K562 (cell line): ENCODE measurements at regions not wholly inside any gene's neighbourhood (a gene's known extent, or its start where the extent isn't known, plus 50 kb on each side); places are given as distances from the start of the nearest gene placed in this dataset.

Experiments used
- ATAC-seq: fragments of 200-7000 bp; cut with Tn5 transposase; 3 replicates; pipeline ENCODE4 v1.9.1; 2020; ENCODE audit warnings: moderate library complexity
- BruUV-seq: library from RNA; stranded (reverse); fragments of 400-500 nt; replicated peaks from 2 replicates; lab custom pipeline; 2021; lab: Mats Ljungman, UMichigan
- CTCF ChIA-PET: fragments of 300-600 bp; formaldehyde crosslinking; extraction: SDS; loops from one replicate; lab custom pipeline; 2021; ENCODE audit warnings: low intra/inter-chr PET ratio; lab: Yijun Ruan, JAX
- POLR2A ChIA-PET: fragments of 300-600, 350-650 bp; sonication (Branson Sonifier 250); formaldehyde crosslinking; extraction: SDS; loops from one replicate; lab custom pipeline; 2021; ENCODE audit warnings: antibody characterized with exemption, inconsistent platforms; lab: Yijun Ruan, JAX
- DNase-seq, 4 experiments: peaks; one replicate each; pipeline versions ENCODE4 v3.0.0 to v3.0.0-alpha.2; 2011 to 2018; ENCODE audit warnings: low spot score in 3 of 4, mixed read lengths in 3 of 4; ENCODE audit errors: extremely low read depth in 1 of 4
- FAIRE-seq: peaks from 2 replicates; lab custom pipeline; 2011; peaks lifted over from hg19 to GRCh38; lab: Jason Lieb, UNC
- H2AFZ ChIP-seq: 2 replicates; pipeline ENCODE4 v1.6.0; 2011; ENCODE audit warnings: low read depth, low read length, control low read depth, inconsistent platforms
- H3K27ac ChIP-seq: fragments of 200-600 bp; 3 replicates; pipeline ENCODE4 v1.8.0; 2011; ENCODE audit warnings: low read depth, mild to moderate bottlenecking, control low read depth, inconsistent platforms, low read length, moderate library complexity, mixed read lengths; ENCODE audit errors: extremely low read depth
- H3K27me3 ChIP-seq, 2 experiments: fragments of 300-600 bp in 1 of 2; 2 replicates in 1 of 2; 3 replicates in 1 of 2; pipeline versions ENCODE4 v1.6.0 to v1.8.0; 2011; ENCODE audit warnings: inconsistent platforms in 2 of 2, low read length in 2 of 2, mild to moderate bottlenecking in 1 of 2, mixed read lengths in 1 of 2, moderate library complexity in 1 of 2; ENCODE audit not compliant: control insufficient read depth in 2 of 2, insufficient read depth in 2 of 2
- H3K36me3 ChIP-seq: fragments of 300-600 bp; 3 replicates; pipeline ENCODE4 v1.8.0; 2011; ENCODE audit warnings: mild to moderate bottlenecking, low read length, inconsistent platforms; ENCODE audit not compliant: control insufficient read depth, insufficient read depth
- H3K4me1 ChIP-seq, 2 experiments: fragments of 200-600 bp in 1 of 2; replicated peaks in 1 of 2; 2 replicates in 1 of 2; 3 replicates in 1 of 2; pipeline versions ENCODE4 v1.5.1 to v1.8.0; 2011; ENCODE audit warnings: inconsistent platforms in 2 of 2, low read length in 2 of 2, mild to moderate bottlenecking in 1 of 2, mixed read lengths in 1 of 2, moderate library complexity in 1 of 2; ENCODE audit not compliant: control insufficient read depth in 2 of 2, insufficient read depth in 2 of 2
- H3K4me2 ChIP-seq: 2 replicates; pipeline ENCODE4 v1.6.1; 2011; ENCODE audit warnings: low read length, control low read depth, inconsistent platforms, mixed read lengths; ENCODE audit not compliant: insufficient read depth
- H3K4me3 ChIP-seq: fragments of 200-600 bp; sonication (generic), shearing (Covaris generic); 2 replicates; pipeline ENCODE4 v1.5.1; 2016; ENCODE audit warnings: control low read depth, inconsistent platforms
- H3K79me2 ChIP-seq: fragments of 200-600 bp; 3 replicates; pipeline ENCODE4 v1.8.0; 2011; ENCODE audit warnings: low read length, inconsistent platforms; ENCODE audit not compliant: control insufficient read depth, insufficient read depth
- H3K9ac ChIP-seq, 2 experiments: 2 replicates each; pipeline versions ENCODE4 v1.6.0 to v1.6.1; 2011; ENCODE audit warnings: low read depth in 2 of 2, low read length in 2 of 2, control low read depth in 1 of 2, inconsistent platforms in 1 of 2, mild to moderate bottlenecking in 1 of 2, mixed read lengths in 1 of 2; ENCODE audit not compliant: insufficient read depth in 1 of 2
- H3K9me1 ChIP-seq: one replicate; pipeline ENCODE4 v1.6.0; 2011; ENCODE audit warnings: inconsistent platforms, mild to moderate bottlenecking, low read length, moderate library complexity; ENCODE audit not compliant: control insufficient read depth, insufficient read depth
- H3K9me3 ChIP-seq: replicated peaks from 2 replicates; pipeline ENCODE4 v1.5.1; 2011; ENCODE audit warnings: low read depth, low read length, inconsistent platforms; ENCODE audit not compliant: control insufficient read depth, insufficient read depth
- H4K20me1 ChIP-seq: replicated peaks from 2 replicates; pipeline ENCODE4 v1.6.1; 2011; ENCODE audit warnings: low read length, inconsistent platforms, mixed read lengths; ENCODE audit not compliant: control insufficient read depth, insufficient read depth
- ETV6 ChIP-seq, 3 experiments: fragments of 150-350 bp in 1 of 3; sonication (generic) in 1 of 3; formaldehyde crosslinking in 1 of 3; IDR thresholded peaks; 2 replicates each; pipeline versions ENCODE4 v1.6.1 to v1.8.0; 2014 to 2022; ENCODE audit warnings: borderline replicate concordance in 2 of 3, low read depth in 2 of 3, antibody characterized with exemption in 1 of 3, low read length in 1 of 3, mild to moderate bottlenecking in 1 of 3, missing genetic modification reagents in 1 of 3
- HMG20B ChIP-seq: fragments of 250-450 bp; sonication (Bioruptor Pico); IDR thresholded peaks from 2 replicates; pipeline ENCODE4 v1.5.0; 2021; ENCODE audit warnings: mild to moderate bottlenecking
- IRF2 ChIP-seq: sonication (generic); formaldehyde crosslinking; IDR thresholded peaks from 2 replicates; pipeline ENCODE4 v1.8.1; 2022; ENCODE audit warnings: mild to moderate bottlenecking, missing genetic modification reagents
- KDM2B ChIP-seq: fragments of 250-450 bp; sonication (Bioruptor Pico); IDR thresholded peaks from 2 replicates; pipeline ENCODE4 v1.8.0; 2021; ENCODE audit warnings: mild to moderate bottlenecking, moderate library complexity
- MBD2 ChIP-seq: sonication (generic); IDR thresholded peaks from 2 replicates; pipeline ENCODE4 v1.6.1; 2016; ENCODE audit warnings: low read depth, borderline replicate concordance
- MTA3 ChIP-seq: fragments of 450-650 bp; formaldehyde crosslinking; IDR thresholded peaks from 2 replicates; pipeline ENCODE4 v1.6.1; 2017; ENCODE audit warnings: mild to moderate bottlenecking, borderline replicate concordance
- PPARD ChIP-seq: fragments of 250-450 bp; sonication (Bioruptor Pico); IDR thresholded peaks from 2 replicates; pipeline ENCODE4 v1.8.0; 2022; ENCODE audit warnings: inconsistent platforms, mild to moderate bottlenecking, moderate library complexity
- RBM17 ChIP-seq: fragments of 200-400 bp; formaldehyde crosslinking; IDR thresholded peaks from 2 replicates; pipeline ENCODE4 v1.6.1; 2017; ENCODE audit warnings: low read depth, mild to moderate bottlenecking, low read length, borderline replicate concordance
- XRCC4 ChIP-seq: IDR thresholded peaks from one replicate; pipeline ENCODE4 v1.6.1; 2011; ENCODE audit not compliant: insufficient read depth, insufficient read length; ENCODE audit errors: extremely low read depth
- ZFX ChIP-seq: sonication (generic); formaldehyde crosslinking; IDR thresholded peaks from 2 replicates; pipeline ENCODE4 v1.8.0; 2022; ENCODE audit warnings: mild to moderate bottlenecking, missing genetic modification reagents, moderate library complexity
- ZNF347 ChIP-seq: fragments of 450-650 bp; formaldehyde crosslinking; IDR thresholded peaks from 2 replicates; pipeline ENCODE4 v1.4.0; 2020; ENCODE audit warnings: low read depth, mild to moderate bottlenecking, moderate library complexity
- WGBS: fragments of 100-300 bp; shearing (Covaris generic); methylation state at CpG from one replicate; pipeline ENCODE4 v1.1.6; 2016; ENCODE audit warnings: low coverage, mixed read lengths; ENCODE audit not compliant: insufficient coverage; ENCODE audit errors: missing lambda C conversion rate; 5-methylcytosine and 5-hydroxymethylcytosine counted together
- in situ Hi-C: fragments of 300-500 bp; cut with MboI; formaldehyde crosslinking; loops from 4 replicates; pipeline ENCODE4 v1.15.0; 2018; ENCODE audit warnings: inconsistent platforms, mixed read lengths
- intact Hi-C: fragments of 100-400 bp; cut with micrococcal nuclease; formaldehyde crosslinking; loops from 2 replicates; pipeline ENCODE4 v1.14.2; 2022

- BruUV-seq: no TSS peak
- H2AFZ ChIP-seq: no peak overlapping the region
- no peaks in the 10 kb centered on the region for H3K27me3 ChIP-seq
- no peak overlapping the region for H3K27ac ChIP-seq
- POLR2A ChIA-PET: no interaction called here
- no peak overlapping the region for H3K4me3 ChIP-seq
- ATAC-seq (no peak), FAIRE-seq (no peak), DNase-seq (no peak)
- H3K9ac ChIP-seq: no peak overlapping the region
- intact Hi-C loops (no loop called here), in situ Hi-C loops (no loop called here)
- H3K4me1 ChIP-seq: no peaks in the 10 kb centered on the region
- TF ChIP-seq MTA3: no peak
- TF ChIP-seq XRCC4: no peak
- no peak for TF ChIP-seq PPARD (CRISPR knock-in tag)
- no peak for TF ChIP-seq IRF2 (CRISPR knock-in tag)
- no peak for TF ChIP-seq ZFX (CRISPR knock-in tag)
- no peak for TF ChIP-seq ETV6 (IDR thresholded peaks at IDR 0.05; ENCODE audit: borderline replicate concordance in 1 of 2, low read depth in 2 of 2, low read length in 1 of 2)
- TF ChIP-seq ETV6 (CRISPR knock-in tag; IDR thresholded peaks at IDR 0.05; ENCODE audit: borderline replicate concordance): no peak
- no peak for TF ChIP-seq HMG20B (CRISPR knock-in tag)
- no peak for TF ChIP-seq RBM17
- no peak for TF ChIP-seq ZNF347 (CRISPR knock-in tag)
- TF ChIP-seq MBD2: no peak
- TF ChIP-seq KDM2B (CRISPR knock-in tag): no peak
- H3K9me1 ChIP-seq: no peaks in the 10 kb centered on the region
- no peaks in the 10 kb centered on the region for H4K20me1 ChIP-seq
- 0% methylated on average over 2 of the region's 2 CpGs for WGBS
- H3K4me2 ChIP-seq: no peak overlapping the region
- CTCF ChIA-PET: no interaction called here
- no peaks in the 10 kb centered on the region for H3K79me2 ChIP-seq
- no peaks in the 10 kb centered on the region for H3K36me3 ChIP-seq
- no peaks in the 10 kb centered on the region for H3K9me3 ChIP-seq
Measured at GRCh38 chr2:217538719-217539118, 464.1 kb downstream of the TNS1 start.
